Stimulated activated CD4-positive, alpha-beta T cell treated with anti-CD3 and anti-CD28 coated beads, TNF-alpha, amount 100 ng/mL, for 1 hour (primary cell): ENCODE measurements at regions not wholly inside any gene's neighbourhood (a gene's known extent, or its start where the extent isn't known, plus 50 kb on each side); places are given as distances from the start of the nearest gene placed in this dataset.

ENCODE experiments used
- DNase-seq, 3 donors: peaks; one replicate each; pipeline ENCODE4 v3.0.0-alpha.2; 2020; ENCODE audit warnings: low read depth in 3 of 3, low spot score in 1 of 3

DNA sequence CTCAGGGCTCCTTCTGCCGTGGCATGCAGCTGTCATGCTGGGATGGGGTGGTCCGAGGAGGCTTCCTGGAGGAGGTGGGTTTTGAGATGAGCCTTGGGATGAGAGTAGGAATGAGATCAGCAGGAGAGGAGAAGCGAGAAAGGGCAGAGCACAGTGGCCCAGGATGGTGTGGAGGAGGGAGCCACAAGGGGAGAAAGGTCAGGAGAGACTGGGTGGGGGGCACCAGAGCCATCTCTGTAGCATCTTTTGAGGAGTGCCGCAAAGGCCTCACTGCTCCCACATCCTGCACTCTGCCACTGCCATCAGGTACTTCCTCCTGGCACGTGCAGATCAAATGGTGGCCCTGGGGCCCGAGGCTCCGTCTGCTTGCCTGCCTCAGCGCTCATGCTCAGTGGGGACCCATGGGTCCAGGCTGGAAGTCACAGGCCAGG lies 150.2 kb downstream of the MACROH2A1 start:
- DNase-seq, result no peak

DNA sequence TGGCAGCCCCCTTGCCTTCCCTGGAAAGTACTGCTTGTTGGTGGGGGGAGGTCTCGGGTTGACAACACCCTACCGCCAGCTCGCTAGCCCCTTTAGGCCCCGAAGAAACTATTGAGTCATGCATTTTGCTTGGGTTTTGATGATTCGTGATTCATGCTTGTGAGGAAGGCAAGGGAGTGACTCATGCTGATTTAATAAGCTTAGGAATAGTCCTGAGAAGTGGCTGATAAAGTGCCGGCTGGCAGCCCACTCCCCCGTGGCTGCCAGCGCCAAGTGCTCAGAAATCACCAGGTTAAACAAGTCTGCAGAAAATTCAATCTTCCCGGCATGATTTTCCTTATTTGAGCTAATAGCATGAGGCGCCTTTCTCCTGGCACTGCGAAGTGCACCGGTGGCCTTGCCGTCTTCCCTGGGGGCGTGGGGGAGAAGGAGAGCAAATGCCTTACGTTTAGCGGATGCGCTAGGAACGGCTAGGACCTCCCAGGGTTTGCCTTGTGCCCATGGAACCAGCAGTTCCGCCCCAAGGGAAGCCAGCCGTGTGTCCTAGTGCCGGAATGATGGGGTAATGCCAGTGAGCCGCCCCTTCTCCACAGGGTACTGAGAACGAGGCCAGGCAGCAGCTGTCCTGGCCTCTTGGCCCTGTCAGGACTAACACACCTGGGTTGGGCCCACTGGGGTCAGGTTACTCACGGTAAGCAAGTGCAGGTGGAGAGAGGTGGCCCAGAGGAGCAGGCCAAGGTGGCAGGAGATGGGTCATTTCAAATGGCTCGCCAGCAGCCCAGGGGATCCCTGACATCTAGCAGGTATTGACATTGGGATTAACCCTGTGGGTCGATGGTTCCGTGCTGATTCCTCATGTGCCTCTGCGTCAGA lies 151.9 kb downstream of the MACROH2A1 start:
- no peak for DNase-seq

DNA sequence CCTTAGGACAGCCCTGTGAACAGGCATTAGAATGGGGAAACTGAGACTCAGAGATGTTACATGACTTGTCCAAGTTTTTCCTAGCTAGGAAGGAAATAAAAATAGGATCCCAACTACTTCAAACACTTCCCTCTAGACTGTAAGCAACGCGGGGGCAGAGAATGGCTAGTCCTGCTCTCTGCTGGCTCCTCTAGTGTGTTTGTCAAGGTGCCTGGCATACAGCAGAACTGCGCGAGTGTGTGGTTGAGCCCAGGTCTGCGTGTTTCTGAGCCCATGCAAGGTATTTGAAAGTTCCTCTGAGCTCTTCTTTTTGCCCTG lies 152.5 kb downstream of the MACROH2A1 start:
- DNase-seq, result no peak

DNA sequence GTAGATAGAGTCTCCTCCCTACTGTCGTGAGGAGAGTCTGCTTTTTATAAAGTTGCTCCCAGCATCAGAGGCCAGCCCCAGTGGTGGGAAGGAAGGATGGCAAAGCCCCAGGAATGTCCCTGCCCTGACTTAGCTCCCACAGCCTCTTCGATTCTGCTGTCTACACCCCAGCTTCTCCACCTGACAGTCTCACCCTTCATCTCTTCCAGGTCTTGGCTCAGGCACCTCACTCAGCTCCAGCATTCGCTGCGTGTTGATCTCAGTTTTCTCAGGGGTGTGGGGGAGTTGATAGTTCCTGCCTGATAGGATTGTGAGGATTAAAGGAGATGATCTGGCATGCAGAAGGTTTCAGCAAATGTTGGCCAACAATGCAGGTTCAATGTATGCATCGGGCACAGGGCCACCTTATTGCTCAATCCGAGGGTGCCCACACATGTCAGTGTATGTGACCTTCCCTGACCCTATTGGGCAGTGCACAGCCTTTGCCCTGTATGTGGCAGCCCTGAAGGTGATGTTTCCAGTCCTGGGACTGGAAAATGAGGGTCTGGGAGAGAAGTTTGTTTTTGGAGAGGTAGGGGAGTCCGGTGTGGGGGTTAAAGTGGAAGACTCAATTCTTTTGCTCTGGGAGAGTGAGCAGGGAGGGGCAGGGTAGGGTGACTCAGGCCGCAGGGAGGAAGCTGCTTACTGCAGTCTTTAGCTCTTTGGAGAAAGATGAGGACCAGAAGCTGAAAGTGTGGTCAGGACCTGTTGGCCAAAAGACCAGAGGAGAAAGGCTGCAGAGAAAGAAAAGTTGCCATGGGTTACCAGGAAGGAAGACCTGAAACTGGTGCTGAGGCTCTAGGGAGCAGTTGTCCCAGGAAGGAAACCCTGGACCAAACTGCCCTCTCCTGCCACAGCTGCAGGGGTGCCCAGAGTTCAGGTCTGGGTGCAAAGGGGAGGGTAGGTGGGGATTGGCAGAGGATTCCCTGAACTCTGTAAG lies 153.2 kb downstream of the MACROH2A1 start:
- no peak for DNase-seq

DNA sequence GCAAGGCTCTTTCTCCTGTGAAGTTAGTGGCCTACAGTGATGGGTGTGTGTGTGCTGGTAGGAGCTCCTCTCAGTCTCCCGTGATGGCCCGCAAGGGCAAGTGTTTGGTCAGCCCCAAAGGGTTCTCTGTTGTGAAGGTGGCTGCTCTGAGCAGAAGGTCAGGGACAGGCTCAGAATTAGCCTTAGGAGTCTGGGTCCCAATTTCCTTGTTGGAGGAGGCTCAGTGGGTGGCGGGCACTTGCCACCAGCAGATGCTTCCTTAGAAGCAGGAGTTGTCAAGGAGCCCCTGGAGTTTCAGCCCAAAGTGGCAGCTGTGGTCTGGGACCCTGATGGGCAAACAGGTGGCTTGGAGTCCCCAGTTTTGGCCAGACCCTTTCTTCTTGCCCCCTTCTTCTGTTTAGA lies 154.4 kb downstream of the MACROH2A1 start:
- no peak for DNase-seq

DNA sequence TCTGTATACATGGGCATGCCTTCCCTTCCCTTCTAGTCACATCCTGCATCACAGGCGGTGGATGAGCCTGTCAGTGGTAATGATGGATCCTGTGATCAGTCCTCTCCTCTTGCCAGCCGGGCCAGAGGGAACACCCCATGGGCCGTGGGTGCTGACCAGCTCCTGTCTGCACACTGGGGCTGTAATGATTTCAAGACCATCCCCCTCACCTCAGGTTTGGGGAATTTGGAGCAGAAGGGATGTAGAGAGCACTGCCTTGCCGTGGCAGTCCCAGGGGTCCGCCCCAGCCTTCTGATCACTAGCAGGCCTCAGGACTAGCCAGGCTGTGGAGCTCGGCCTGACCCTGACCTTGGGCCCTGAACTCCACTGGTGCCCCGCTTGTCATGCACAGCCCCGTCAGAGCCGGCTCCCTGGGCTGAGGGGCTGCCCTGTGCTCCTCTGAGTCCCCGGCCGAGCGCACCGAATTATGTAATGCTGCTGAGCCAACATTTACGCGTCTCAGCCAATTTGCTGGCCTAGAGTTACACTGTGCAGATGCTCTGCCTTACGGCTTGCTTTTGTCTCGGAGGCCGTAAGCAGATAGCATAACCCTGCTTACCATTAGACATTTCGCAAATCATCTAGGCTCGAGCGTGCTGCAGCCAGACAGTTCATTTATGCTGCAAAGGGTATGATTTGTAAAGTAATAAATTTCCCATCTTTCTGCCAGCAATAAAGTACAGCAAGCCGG lies 155.3 kb downstream of the MACROH2A1 start:
- no peak for DNase-seq

DNA sequence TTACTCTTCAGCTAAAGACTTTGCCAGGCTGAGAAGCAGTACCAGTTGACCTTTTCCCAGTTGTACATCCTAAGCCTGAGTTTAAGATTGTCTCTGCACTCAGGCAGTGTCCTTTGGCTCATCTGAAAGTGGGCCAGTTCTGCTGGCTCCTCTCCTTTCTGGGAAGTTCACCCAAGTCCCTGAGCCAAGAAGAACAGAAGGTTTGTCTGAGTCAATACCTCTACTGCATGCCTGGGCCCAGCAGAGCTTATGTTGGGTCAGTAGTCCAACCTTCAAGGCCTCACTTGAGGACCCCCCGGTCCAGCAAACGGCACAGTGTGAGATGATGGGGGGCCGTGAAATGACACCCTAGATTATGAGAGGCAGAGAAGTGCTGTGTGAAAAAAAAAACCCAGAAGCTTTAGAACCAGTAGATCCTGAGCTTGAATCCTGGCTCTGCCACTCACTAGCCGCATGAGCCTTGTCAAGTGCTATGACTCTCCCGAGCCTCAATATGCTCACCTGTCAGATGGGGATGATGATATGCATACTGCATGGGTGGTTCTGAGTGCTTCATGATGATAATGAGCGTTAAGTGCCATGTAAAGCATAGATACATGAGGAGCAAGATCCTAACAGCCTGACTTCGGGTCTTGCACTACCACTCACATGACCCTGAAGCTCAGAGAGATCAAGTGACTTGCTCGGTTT lies 156.0 kb downstream of the MACROH2A1 start:
- no peak for DNase-seq

DNA sequence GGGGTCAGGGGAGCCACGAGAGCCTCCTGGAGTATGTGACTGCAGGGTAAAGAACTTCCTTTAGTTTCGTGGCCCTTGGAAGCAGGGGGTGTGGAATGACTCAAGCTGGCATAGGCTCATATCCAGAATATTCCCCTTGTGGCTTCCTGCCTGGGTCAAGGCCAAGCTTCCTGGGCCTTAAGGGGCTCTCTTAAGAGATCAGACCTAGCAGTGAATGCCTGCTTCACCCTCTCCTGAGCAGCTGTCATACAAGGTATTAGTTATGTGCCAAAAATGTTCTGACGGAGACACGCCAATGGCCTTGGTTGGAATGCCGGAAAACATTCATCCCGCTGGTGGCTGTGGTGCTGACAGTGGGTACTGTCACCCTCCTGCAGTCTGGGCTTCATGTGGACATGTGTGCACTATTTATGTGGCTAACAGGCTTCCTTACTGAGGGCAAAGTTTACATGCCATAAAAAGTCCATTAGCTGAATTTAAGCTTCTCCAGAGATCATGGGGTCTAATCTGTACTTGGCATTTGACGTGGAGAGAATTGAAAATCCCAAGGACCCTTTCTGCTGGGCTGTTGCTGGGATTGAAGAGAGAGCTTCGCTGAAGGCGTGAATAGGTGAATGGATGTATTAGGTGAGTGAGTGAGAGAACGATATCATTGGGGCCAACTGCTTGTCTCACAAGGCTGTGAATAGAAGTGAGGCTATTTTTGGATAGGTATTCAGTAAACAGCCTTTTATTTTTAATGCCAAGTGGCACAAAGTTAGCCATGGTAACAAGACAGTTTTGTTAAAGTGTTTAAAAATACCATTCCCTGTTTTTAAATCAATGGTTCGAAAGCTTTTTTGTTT lies 156.8 kb downstream of the MACROH2A1 start:
- DNase-seq, result no peak

DNA sequence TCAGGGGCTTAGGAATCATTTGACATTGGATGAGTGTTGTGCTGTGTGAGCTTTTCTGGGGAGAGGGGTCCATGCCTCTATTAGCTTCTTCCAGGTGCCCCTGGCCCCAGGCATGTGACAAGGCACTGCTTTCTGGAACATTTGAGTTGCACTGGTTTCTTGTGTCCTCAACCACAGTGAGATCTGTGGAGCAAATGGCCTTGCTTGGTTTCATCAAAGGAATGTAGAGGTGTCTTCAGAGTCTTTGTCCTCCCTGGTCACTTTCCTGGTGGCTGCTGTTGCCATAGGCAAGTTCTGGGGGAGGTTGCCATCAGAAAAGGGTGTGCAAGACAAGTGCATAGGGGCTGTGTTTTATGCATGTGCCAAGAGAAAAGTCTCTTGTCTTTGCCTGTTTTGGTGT lies 157.5 kb downstream of the MACROH2A1 start:
- DNase-seq, result no peak

DNA sequence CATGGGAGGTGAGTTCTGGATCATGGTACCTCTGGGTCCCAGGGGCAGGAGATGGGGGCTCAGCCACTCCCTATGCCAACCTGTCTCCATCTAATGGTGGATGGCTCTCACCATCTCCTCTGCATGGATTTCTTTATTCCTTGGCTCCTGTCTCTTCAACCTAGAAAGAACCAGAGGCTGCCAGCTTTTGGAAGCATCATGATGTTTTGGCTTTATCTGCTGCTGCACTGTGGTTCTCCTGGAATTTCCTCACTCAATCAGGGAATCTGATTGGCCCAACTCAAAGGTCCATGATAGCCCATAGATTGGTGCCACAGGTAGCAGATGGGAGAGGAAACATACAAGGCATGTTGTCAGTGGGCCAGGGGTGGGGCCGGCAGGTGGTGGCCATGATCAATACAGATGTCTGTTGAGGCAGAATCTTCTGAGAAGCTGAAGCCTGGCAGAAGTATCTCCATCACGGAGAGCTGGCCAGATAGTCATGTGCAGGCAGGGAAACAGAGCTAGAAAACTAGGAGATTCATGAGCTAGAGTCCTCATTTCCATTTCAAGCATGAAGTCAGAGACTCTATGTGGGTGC lies 158.2 kb downstream of the MACROH2A1 start:
- no peak for DNase-seq

DNA sequence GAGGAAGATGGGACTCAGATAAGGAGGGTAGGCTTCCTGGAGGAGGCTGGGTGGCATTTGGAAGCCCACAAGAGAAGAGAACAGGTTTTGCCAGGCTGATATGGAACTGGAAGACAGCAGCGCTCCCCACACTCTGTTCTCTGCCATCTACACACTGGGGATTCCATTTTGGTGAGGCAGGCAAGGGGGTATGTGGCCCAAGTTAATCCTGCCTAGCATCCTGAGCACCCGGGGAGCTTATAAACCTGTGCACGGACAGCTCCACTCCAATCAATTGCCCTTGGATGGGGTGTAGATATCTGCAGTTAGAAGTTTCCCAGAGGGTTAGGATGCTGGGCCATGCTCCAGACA lies 158.8 kb downstream of the MACROH2A1 start:
- no peak for DNase-seq

DNA sequence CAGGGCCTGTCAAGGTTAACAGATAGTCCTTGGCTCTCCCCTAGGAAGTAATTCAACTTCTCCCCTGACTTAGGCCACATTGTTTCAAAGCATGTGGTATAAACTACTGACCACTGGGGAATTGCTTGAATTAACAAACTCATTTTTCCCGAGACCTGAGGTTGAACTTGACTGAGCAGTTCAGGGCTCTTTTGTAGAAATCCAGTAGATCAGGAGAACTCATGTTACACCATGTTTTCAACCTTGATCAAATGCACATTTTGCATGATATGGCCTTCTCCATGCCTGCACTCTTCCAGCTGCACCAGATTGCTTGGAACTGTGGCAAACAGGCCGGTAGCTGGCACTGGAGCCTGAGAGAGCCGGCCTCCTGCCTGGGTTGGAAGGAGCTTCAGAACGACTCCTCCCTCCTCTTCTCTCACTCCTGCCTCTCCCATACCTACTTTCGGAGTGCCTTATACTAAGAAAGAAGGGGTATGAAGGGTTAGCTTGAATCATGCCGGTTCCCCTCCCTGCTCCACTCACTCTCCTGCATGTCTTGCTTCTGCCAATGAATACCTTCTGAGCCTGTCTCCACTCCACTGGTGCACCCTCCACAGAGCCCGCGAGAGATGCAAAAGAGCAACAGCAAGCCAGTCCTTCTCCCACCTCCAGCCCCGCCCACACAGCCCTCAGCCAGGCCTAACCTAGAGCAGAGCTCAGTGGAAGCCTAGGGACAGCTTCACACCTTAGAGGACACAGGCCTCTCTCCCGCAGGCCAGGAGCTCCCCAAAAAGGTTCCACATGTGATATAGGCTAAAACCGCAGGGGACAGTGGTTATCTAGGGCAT lies 159.4 kb downstream of the MACROH2A1 start:
- no peak for DNase-seq

DNA sequence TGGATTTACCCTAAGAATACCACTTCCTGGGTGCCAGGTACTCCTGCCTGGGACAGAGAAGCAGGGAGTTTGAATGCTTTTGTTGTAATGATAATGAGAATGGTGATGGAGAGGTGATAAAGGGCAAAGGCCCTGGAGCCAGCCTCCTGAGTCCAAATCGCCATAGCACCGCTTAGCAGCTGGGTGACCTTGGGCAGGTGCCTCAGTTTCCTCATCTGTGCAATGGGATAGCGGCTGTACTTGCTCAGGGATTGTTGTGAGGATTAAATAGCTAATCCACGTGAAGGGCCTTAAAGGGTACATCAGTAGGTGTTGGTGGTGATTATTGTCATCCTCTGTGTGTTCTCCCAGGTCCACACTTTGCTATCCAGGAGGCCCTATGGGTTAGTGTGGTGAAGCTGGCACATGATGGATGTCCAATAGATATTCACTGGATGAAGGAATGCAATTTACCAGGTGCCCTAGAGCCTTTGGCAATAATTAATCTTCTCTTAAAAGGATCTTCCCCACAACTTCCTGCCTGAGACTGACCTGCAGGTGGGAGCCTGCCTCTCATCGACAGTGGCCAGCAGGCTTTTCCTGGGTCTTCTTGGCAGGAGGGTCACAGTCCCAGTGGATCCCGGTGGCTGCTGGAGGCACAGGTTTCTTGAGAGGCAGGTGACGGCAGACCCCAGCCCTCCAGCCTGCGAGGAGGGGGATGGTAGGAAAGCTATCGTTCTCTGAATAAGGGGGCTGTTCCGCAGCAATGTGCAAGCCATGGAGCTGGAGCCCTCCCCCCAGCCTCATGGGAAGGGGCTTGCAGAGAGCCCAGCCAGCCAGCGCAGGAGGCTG lies 160.2 kb downstream of the MACROH2A1 start:
- no peak for DNase-seq

DNA sequence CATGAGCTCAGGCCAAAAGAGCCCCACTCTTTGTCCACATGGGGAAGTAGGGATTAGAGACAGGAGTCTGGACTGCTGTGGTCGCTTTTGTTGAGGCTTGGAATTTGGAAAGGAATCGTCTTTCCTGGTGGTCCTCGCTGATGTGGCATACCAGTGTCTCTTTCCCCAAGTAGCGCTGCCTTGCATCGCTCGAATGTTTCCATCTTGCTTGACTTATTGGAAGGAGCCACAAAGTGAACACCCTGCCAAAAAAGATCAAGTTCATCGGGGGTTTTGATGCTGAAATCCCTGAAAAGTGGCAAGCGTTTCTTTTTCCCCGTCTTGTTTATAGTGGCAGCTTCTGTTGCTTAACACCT lies 161.3 kb downstream of the MACROH2A1 start:
- DNase-seq, result no peak

DNA sequence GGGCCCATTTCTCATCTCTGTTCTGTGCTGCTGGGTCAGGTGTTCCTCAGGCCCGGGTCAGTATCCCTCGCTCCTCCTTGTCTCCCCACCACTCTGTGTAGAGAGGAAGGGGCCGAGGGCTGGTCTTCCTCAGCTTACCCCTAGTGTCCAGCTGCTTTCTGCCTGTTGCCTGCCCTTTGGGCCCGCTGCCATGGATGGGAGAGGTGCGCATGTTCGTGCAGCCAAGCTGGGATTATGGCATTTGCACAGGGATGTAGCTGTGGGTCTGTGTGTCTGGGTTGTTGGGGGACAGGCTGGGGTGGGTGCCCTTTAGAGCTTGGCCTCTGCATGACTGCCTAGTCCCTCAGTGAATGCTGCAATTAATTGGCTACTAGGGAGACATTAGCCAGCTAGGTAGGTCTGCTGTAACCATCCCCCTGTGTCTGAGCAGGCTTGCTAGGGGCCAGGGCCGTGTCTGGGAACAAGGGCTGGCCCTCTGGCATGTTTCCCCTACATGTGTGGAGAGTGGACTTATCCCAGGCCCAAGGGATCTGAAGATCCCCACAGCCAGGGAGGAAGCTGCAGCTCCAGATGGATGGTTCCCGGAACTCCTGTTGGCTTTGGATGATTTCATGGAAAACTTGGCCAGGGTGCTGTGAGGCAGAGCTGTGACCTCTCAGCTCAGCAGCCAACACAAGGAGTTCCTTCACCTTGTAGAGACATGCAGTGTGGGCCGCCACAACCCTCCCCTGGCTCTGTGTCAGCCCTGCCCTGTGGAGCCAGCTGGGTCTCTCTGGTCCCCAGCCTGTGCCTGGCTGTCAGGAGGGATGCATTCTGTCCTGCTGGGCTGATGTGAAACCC lies 161.9 kb downstream of the MACROH2A1 start:
- no peak for DNase-seq

DNA sequence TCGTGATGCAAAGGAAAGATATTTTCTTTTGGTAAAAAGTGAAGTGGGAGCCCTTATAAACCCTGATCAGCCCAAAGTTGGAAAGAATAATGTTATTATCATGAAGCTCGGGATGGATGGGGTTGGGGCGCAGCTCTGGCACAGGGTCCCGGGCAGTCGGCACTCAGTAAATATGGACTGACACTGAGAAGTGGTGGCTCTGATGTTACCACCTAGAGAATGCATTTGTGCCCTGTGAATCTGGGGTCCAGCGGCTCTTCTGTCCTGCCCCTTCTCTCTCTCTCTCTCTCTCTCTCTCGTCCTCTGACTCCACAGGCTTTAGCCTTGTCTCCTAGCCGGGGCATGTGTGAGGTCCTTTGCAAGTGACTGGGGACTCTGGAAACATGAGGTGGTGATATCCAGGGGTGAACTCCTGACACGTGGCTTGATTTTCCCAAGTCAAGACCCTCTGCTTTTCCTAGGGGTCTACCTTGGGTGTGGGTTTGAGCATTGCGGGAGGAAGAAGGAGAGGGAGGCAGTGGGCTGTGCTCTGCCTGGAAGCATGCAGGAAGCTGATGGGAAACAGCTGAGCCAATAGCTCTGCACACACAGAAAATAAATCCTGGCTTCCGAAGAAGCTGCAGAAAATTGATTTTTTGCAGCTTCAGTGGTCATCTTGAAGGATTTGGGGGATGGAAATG lies 162.7 kb downstream of the MACROH2A1 start:
- DNase-seq, result no peak
